ENCODE measurements at regions not wholly inside any gene's neighbourhood (a gene's known extent, or its start where the extent isn't known, plus 50 kb on each side); places are given as distances from the start of the nearest gene placed in this dataset.

DNA sequence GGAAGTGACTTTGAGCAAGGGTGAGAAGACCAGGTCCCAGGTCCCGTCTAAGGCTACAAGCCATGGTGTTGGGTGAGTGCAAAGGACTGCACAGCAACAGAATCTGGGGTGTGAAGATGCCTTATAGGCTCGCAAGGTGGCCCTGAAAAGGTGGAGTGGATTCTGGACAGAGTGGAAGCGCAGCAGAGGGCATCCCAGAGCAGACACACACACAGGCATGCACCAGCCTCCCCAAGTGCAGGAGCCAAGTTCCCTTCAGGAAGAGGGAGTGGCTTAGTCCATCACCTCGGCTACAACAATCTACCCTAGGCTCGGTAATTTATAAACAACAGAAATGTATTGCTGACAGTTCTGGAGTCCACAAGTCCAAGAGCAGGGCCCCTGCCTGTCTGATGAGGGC, 180.1 kb upstream of the PDE10A start:
- TF ChIP-seq, protein P1, sequence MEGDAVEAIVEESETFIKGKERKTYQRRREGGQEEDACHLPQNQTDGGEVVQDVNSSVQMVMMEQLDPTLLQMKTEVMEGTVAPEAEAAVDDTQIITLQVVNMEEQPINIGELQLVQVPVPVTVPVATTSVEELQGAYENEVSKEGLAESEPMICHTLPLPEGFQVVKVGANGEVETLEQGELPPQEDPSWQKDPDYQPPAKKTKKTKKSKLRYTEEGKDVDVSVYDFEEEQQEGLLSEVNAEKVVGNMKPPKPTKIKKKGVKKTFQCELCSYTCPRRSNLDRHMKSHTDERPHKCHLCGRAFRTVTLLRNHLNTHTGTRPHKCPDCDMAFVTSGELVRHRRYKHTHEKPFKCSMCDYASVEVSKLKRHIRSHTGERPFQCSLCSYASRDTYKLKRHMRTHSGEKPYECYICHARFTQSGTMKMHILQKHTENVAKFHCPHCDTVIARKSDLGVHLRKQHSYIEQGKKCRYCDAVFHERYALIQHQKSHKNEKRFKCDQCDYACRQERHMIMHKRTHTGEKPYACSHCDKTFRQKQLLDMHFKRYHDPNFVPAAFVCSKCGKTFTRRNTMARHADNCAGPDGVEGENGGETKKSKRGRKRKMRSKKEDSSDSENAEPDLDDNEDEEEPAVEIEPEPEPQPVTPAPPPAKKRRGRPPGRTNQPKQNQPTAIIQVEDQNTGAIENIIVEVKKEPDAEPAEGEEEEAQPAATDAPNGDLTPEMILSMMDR (IDR thresholded peaks at IDR 0.05; ENCODE audit: insufficient read depth, low read depth, low read length): no peak
- no peak for TF ChIP-seq EZH2 (IDR thresholded peaks at IDR 0.05; ENCODE audit: insufficient read depth, low read length)
